NT2/D1 (cell line): ENCODE measurements at regions not wholly inside any gene's neighbourhood (a gene's known extent, or its start where the extent isn't known, plus 50 kb on each side); places are given as distances from the start of the nearest gene placed in this dataset.
A peak's percentile ranks its signal among the peaks of the same experiment; 100 is the strongest.

Experiments
- DNase-seq: peaks from one replicate; pipeline ENCODE4 v3.0.0-alpha.2; 2011; ENCODE audit warnings: low read depth, low spot score
- H3K27me3 ChIP-seq: 2 replicates; pipeline ENCODE4 v1.6.0; 2011; ENCODE audit warnings: mild to moderate bottlenecking; ENCODE audit not compliant: insufficient read length, insufficient read depth
- H3K36me3 ChIP-seq: 2 replicates; pipeline ENCODE4 v1.6.1; 2011; ENCODE audit warnings: mild to moderate bottlenecking, low read length, mixed read lengths; ENCODE audit not compliant: insufficient read depth, insufficient read length
- H3K4me1 ChIP-seq: 2 replicates; pipeline ENCODE4 v1.5.1; 2011; ENCODE audit not compliant: insufficient read depth, insufficient read length
- H3K4me3 ChIP-seq: 2 replicates; pipeline ENCODE4 v1.5.1; 2011; ENCODE audit warnings: low read depth; ENCODE audit not compliant: insufficient read length
- H3K9ac ChIP-seq: 2 replicates; pipeline ENCODE4 v1.6.0; 2011; ENCODE audit warnings: low read depth; ENCODE audit not compliant: insufficient read length
- H3K9me3 ChIP-seq: 2 replicates; pipeline ENCODE4 v1.5.1; 2011; ENCODE audit warnings: mild to moderate bottlenecking, low read length; ENCODE audit not compliant: insufficient read depth
- SUZ12 ChIP-seq: IDR thresholded peaks from 2 replicates; pipeline ENCODE4 v1.6.1; 2011; ENCODE audit not compliant: insufficient read length, insufficient read depth; ENCODE audit errors: extremely low read depth
- YY1 ChIP-seq: IDR thresholded peaks from 2 replicates; pipeline ENCODE4 v1.6.1; 2011; ENCODE audit not compliant: insufficient read length, insufficient read depth
- ZNF274 ChIP-seq: IDR thresholded peaks from 2 replicates; pipeline ENCODE4 v1.6.1; 2011; ENCODE audit warnings: mild to moderate bottlenecking, low read depth, low read length

DNA sequence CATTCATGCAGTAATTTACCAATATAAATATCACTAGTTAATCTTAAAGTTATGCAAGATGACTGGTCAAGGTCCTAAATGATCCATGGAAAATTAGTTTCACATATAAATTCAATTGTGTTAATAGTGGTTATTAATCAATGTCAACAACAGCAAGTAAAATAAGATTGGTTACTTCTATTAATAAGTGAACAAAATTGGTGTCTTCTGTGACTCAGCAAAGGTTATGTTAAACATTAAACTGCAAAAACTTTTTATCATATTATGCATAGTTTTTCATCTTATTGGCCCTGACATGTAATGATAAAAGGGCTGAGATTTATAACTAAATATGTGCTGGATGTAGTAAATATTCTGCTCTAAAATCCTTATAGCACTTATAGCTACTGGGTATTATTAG is 359.0 kb upstream of the UBE2E3 start:
- no peaks in the 10 kb centered on the region for H3K4me1 ChIP-seq
- no peaks in the 10 kb centered on the region for H3K27me3 ChIP-seq
- no peak for DNase-seq
- no peak for TF ChIP-seq YY1
- no peak for TF ChIP-seq SUZ12
- TF ChIP-seq ZNF274, result no peak
- no peaks in the 10 kb centered on the region for H3K36me3 ChIP-seq
- no peak overlapping the region for H3K4me3 ChIP-seq
- H3K9ac ChIP-seq, result no peak overlapping the region
- H3K9me3 ChIP-seq, result no peaks in the 10 kb centered on the region

DNA sequence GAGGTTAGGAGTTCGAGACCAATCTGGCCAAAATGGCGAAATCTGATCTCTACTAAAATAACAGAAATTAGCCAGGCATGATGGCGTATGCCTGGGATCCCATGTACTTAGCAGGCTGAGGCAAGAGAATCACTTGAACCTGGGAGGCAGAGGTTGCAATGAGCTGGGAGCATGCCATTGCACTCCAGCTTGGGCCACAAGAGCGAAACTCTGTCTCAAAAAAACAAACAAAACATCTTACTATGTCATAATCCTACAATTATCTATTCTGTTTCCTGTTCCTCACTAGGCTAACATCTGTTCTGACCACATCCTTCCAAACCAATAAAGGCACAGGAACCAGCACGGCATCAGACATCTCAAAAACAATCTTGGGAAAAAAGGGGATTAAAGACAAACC is 361.8 kb upstream of the UBE2E3 start:
- no peak for TF ChIP-seq ZNF274
- TF ChIP-seq YY1, result no peak
- no peak for TF ChIP-seq SUZ12
- Histone ChIP-seq H3K9ac (no peak overlapping the region), H3K36me3 (no peaks in the 10 kb centered on the region), H3K4me1 (no peaks in the 10 kb centered on the region), H3K9me3 (no peaks in the 10 kb centered on the region), H3K4me3 (no peak overlapping the region), H3K27me3 (no peaks in the 10 kb centered on the region)
- DNase-seq, result no peak

DNA sequence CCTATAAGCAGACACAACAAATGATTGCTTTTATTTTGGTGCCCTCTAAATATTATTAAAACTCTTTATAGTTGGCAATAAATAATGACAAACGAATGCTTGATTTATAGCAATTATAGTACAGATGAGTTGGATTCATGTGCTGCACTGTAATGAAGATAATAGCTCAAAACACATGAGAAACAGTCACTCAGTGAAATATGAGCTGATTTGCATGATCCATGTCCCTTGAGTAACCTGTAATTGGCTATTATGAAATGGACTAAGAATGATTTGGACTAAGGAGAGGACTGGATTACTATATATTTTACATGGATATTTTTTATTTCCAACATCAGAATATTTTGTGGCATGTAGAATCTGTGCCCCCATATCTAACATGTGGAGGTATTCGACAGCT is 365.6 kb upstream of the UBE2E3 start:
- no peak for TF ChIP-seq SUZ12
- no peak for TF ChIP-seq ZNF274
- TF ChIP-seq YY1, result no peak
- DNase-seq, result no peak
- H3K27me3 ChIP-seq, result no peaks in the 10 kb centered on the region

DNA sequence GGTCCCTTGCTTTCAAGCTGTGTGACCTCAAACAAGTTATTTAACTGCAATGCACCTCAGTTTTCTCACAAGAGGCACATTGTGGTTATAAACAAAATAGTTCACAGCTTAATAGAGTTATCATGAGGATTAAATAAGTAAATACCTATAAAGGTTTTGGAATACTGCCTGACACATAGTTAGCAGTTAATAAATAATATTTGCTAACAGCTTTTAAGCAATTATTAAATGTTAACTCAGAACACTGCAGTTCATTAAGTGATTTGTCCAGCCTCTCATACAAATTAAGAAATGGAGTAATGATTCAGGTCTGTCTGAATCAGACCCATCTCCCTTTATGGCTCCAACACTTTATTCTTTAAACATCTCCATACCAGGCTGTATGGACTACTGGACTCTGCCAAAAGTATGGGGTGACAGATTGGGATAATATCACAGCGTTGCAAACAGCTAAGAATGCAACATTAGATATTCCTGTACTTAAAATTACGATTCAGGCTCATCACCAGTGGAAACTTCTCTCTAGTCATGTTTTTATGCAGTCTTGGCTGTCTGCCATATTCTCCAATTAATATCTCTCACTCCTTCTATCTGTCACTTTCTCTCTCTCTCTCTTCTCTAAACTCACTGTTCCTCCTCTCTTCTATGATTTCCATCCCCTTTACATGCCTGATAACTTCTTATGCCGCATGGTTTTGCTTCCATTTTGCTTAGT is 370.6 kb upstream of the UBE2E3 start:
- Histone ChIP-seq H3K27me3 (no peaks in the 10 kb centered on the region), H3K9me3 (no peaks in the 10 kb centered on the region), H3K36me3 (no peaks in the 10 kb centered on the region), H3K4me3 (no peak overlapping the region), H3K4me1 (no peaks in the 10 kb centered on the region), H3K9ac (no peak overlapping the region)
- no peak for DNase-seq
- TF ChIP-seq ZNF274 (no peak), YY1 (no peak), SUZ12 (no peak)

More for the DNA sequence above, 365.6 kb upstream of the UBE2E3 start:
- H3K4me3 ChIP-seq, result no peak overlapping the region
- no peaks in the 10 kb centered on the region for H3K9me3 ChIP-seq
- H3K36me3 ChIP-seq, result no peaks in the 10 kb centered on the region
- H3K9ac ChIP-seq, result no peak overlapping the region
- no peaks in the 10 kb centered on the region for H3K4me1 ChIP-seq

DNA sequence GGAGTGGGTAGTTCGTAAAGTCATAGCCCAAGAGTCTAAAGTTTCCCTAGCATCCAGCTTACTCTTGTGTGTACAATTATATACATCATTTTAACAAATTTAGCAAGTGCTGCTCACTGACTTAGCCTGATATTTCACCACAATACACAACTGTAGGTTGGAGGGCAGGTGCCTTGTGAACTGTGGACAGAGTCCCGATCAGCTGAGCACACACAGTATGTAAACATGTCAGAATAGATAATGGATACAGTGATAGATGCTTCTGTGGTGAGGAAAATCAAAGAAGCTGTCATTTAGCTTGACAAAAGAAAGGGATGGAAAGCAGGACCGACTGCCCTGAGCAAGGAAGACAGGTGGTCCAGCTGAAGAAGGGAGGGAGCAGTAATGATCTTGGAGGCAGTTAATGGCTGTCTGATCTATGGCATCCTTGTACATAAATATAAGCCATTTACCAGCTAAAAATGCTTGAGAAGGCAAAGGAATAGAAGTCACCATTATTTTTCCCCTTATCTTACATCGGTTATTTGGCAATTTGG is 372.8 kb upstream of the UBE2E3 start:
- Histone ChIP-seq H3K27me3 (no peaks in the 10 kb centered on the region), H3K36me3 (no peaks in the 10 kb centered on the region), H3K9ac (no peak overlapping the region), H3K4me3 (no peak overlapping the region), H3K4me1 (no peaks in the 10 kb centered on the region), H3K9me3 (no peaks in the 10 kb centered on the region)
- DNase-seq, result no peak
- TF ChIP-seq ZNF274, result no peak
- TF ChIP-seq YY1, result no peak
- TF ChIP-seq SUZ12, result no peak

DNA sequence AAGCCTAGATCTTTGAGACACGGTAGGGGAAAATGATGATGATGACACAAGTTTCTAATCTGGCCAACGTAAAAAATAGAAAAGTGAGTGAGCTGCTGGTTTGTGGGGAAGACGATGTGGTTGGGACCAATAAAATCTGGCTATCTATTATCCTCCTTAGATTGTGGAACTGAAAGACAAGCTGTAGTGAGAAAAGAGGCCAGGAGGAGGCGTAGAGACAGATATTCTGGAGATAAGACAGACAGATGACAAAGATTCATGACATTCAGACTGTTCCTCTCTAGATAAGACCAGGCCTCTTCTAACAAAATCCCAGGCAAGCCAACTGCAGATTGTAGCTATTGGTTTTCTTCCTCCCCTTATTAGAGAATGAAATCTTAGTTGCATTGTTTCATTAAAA is 376.3 kb upstream of the UBE2E3 start:
- no peak for TF ChIP-seq ZNF274
- TF ChIP-seq SUZ12, result no peak
- TF ChIP-seq YY1, result no peak
- peak; percentile 15 for DNase-seq

DNA sequence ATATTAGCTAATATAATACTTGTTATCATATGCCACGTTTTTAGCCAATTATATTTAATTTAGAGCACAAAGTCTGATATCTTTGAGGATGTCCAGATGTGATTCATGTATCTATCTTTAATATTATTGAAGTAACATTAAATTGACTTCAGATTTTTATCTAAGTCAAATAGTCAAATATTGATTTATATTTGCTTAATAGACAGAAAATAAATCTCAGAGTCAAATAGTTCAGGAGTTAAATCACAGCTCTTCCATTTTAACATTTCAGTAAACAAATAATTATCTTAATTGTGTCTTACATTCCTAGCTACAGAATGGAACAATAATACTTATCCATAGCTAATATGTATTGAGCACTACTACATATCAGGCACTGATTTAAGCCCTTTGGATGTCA is 379.4 kb upstream of the UBE2E3 start:
- no peaks in the 10 kb centered on the region for H3K4me1 ChIP-seq

More for the DNA sequence above, 376.3 kb upstream of the UBE2E3 start:
- Histone ChIP-seq H3K9me3 (no peaks in the 10 kb centered on the region), H3K9ac (no peak overlapping the region), H3K4me1 (no peaks in the 10 kb centered on the region), H3K4me3 (no peak overlapping the region), H3K27me3 (no peaks in the 10 kb centered on the region), H3K36me3 (no peaks in the 10 kb centered on the region)

More for the DNA sequence above, 379.4 kb upstream of the UBE2E3 start:
- no peak overlapping the region for H3K4me3 ChIP-seq
- no peaks in the 10 kb centered on the region for H3K36me3 ChIP-seq
- no peaks in the 10 kb centered on the region for H3K9me3 ChIP-seq
- H3K9ac ChIP-seq, result no peak overlapping the region
- no peak for DNase-seq
- H3K27me3 ChIP-seq, result no peaks in the 10 kb centered on the region
- no peak for TF ChIP-seq SUZ12
- TF ChIP-seq YY1, result no peak
- TF ChIP-seq ZNF274, result no peak
